ENCODE measurements at regions not wholly inside any gene's neighbourhood (a gene's known extent, or its start where the extent isn't known, plus 50 kb on each side); places are given as distances from the start of the nearest gene placed in this dataset.

GRCh38 chr7:65264258-65264657, 109.4 kb upstream of the ZNF92 start:
- TF ChIP-seq, protein P1, sequence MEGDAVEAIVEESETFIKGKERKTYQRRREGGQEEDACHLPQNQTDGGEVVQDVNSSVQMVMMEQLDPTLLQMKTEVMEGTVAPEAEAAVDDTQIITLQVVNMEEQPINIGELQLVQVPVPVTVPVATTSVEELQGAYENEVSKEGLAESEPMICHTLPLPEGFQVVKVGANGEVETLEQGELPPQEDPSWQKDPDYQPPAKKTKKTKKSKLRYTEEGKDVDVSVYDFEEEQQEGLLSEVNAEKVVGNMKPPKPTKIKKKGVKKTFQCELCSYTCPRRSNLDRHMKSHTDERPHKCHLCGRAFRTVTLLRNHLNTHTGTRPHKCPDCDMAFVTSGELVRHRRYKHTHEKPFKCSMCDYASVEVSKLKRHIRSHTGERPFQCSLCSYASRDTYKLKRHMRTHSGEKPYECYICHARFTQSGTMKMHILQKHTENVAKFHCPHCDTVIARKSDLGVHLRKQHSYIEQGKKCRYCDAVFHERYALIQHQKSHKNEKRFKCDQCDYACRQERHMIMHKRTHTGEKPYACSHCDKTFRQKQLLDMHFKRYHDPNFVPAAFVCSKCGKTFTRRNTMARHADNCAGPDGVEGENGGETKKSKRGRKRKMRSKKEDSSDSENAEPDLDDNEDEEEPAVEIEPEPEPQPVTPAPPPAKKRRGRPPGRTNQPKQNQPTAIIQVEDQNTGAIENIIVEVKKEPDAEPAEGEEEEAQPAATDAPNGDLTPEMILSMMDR (conservative IDR thresholded peaks at IDR 0.05 in 1 of 2, IDR thresholded peaks at IDR 0.05 in 1 of 2; ENCODE audit: low read depth in 1 of 2, low read length in 2 of 2), result no peak
- no peak for TF ChIP-seq EZH2 (IDR thresholded peaks at IDR 0.05; ENCODE audit: low read length, missing control alignments)
